ENCODE measurements at regions not wholly inside any gene's neighbourhood (a gene's known extent, or its start where the extent isn't known, plus 50 kb on each side); places are given as distances from the start of the nearest gene placed in this dataset.

DNA sequence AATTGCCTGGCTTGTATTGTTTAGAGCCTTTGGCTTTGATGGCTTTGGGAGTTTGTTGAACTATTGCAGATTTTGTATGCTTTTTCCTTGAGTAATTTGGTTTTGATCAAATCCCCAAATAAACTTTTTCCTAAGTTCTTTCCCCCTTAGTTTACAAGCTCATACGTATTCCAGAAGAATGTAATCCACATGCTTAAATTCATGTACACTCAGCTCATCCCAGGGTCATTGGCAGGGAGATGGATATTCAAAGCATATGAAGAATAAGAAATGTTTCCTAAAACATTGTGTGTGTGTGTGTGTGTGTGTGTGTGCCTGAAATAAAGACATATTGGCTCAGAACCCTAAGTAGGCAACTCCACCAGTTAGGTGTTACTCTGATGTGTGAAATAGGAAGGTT is 89.4 kb downstream of the TMEM30B start:
- TF ChIP-seq, protein P1, sequence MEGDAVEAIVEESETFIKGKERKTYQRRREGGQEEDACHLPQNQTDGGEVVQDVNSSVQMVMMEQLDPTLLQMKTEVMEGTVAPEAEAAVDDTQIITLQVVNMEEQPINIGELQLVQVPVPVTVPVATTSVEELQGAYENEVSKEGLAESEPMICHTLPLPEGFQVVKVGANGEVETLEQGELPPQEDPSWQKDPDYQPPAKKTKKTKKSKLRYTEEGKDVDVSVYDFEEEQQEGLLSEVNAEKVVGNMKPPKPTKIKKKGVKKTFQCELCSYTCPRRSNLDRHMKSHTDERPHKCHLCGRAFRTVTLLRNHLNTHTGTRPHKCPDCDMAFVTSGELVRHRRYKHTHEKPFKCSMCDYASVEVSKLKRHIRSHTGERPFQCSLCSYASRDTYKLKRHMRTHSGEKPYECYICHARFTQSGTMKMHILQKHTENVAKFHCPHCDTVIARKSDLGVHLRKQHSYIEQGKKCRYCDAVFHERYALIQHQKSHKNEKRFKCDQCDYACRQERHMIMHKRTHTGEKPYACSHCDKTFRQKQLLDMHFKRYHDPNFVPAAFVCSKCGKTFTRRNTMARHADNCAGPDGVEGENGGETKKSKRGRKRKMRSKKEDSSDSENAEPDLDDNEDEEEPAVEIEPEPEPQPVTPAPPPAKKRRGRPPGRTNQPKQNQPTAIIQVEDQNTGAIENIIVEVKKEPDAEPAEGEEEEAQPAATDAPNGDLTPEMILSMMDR (IDR thresholded peaks at IDR 0.05; ENCODE audit: low read depth, low read length, missing input control) = no peak
- TF ChIP-seq, protein P2, sequence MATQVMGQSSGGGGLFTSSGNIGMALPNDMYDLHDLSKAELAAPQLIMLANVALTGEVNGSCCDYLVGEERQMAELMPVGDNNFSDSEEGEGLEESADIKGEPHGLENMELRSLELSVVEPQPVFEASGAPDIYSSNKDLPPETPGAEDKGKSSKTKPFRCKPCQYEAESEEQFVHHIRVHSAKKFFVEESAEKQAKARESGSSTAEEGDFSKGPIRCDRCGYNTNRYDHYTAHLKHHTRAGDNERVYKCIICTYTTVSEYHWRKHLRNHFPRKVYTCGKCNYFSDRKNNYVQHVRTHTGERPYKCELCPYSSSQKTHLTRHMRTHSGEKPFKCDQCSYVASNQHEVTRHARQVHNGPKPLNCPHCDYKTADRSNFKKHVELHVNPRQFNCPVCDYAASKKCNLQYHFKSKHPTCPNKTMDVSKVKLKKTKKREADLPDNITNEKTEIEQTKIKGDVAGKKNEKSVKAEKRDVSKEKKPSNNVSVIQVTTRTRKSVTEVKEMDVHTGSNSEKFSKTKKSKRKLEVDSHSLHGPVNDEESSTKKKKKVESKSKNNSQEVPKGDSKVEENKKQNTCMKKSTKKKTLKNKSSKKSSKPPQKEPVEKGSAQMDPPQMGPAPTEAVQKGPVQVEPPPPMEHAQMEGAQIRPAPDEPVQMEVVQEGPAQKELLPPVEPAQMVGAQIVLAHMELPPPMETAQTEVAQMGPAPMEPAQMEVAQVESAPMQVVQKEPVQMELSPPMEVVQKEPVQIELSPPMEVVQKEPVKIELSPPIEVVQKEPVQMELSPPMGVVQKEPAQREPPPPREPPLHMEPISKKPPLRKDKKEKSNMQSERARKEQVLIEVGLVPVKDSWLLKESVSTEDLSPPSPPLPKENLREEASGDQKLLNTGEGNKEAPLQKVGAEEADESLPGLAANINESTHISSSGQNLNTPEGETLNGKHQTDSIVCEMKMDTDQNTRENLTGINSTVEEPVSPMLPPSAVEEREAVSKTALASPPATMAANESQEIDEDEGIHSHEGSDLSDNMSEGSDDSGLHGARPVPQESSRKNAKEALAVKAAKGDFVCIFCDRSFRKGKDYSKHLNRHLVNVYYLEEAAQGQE (IDR thresholded peaks at IDR 0.05) = no peak
- TF ChIP-seq, protein P3, sequence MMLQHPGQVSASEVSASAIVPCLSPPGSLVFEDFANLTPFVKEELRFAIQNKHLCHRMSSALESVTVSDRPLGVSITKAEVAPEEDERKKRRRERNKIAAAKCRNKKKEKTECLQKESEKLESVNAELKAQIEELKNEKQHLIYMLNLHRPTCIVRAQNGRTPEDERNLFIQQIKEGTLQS (IDR thresholded peaks at IDR 0.05) = no peak
- TF ChIP-seq RAD21 (IDR thresholded peaks at IDR 0.05) (no peak), GABPA (IDR thresholded peaks at IDR 0.05 in 1 of 2, conservative IDR thresholded peaks at IDR 0.05 in 1 of 2) (no peak), HNF4G (IDR thresholded peaks at IDR 0.05) (no peak), FOXA2 (IDR thresholded peaks at IDR 0.05) (no peak), TAF1 (conservative IDR thresholded peaks at IDR 0.05) (no peak), SP1 (IDR thresholded peaks at IDR 0.05) (no peak), NR2F2 (IDR thresholded peaks at IDR 0.05) (no peak), EGR1 (IDR thresholded peaks at IDR 0.05; ENCODE audit: low read depth in 2 of 2) (no peak), FOXA1 (IDR thresholded peaks at IDR 0.05) (no peak), JUND (IDR thresholded peaks at IDR 0.05) (no peak)
- TF ChIP-seq, protein P4, sequence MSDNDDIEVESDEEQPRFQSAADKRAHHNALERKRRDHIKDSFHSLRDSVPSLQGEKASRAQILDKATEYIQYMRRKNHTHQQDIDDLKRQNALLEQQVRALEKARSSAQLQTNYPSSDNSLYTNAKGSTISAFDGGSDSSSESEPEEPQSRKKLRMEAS (IDR thresholded peaks at IDR 0.05) = no peak

All from liver (tissue), 3 donors.